H1 (cell line): ENCODE measurements at regions not wholly inside any gene's neighbourhood (a gene's known extent, or its start where the extent isn't known, plus 50 kb on each side); places are given as distances from the start of the nearest gene placed in this dataset.

Experiments
- ATF2 ChIP-seq: IDR thresholded peaks from 2 replicates; pipeline ENCODE4 v1.6.1; 2012; ENCODE audit warnings: low read length, inconsistent platforms
- CEBPB ChIP-seq: IDR thresholded peaks from 2 replicates; pipeline ENCODE4 v1.6.1; 2012; ENCODE audit warnings: low read depth, low read length
- RNF2 ChIP-seq: fragments of 200-900, 300-1000 bp; sonication (generic); IDR thresholded peaks from 2 replicates; pipeline ENCODE4 v1.7.1; 2016; ENCODE audit warnings: borderline replicate concordance, low read depth, mild to moderate bottlenecking, antibody characterized with exemption, low read length; ENCODE audit not compliant: poor library complexity, severe bottlenecking; ENCODE audit errors: missing control alignments
- RXRA ChIP-seq: IDR thresholded peaks from 2 replicates; pipeline ENCODE4 v1.6.1; 2011; ENCODE audit warnings: low read depth, mild to moderate bottlenecking, low read length, moderate library complexity; ENCODE audit not compliant: insufficient read depth
- USF2 ChIP-seq: IDR thresholded peaks from 2 replicates; pipeline ENCODE4 v1.6.1; 2011; ENCODE audit warnings: low read length, improper control_type of control experiment

- no peak for TF ChIP-seq USF2
- no peak for TF ChIP-seq RNF2
- no peak for TF ChIP-seq RXRA
- no peak for TF ChIP-seq ATF2
- no peak for TF ChIP-seq CEBPB
These were observed 1298.5 kb downstream of the ROBO2 start (continued) for GRCh38 chr3:78338405-78338804.
